Renal cortical epithelial cell (primary cell): ENCODE measurements at regions not wholly inside any gene's neighbourhood (a gene's known extent, or its start where the extent isn't known, plus 50 kb on each side); places are given as distances from the start of the nearest gene placed in this dataset.
"Not testable (repeated sequence)": the region's sequence is repeated elsewhere in the genome, so short reads cannot be mapped to it uniquely, and the experiment has no call there.

Source experiments
- DNase-seq: peaks from one replicate; pipeline ENCODE4 v3.0.0-alpha.2; 2011; ENCODE audit warnings: low read depth

DNA sequence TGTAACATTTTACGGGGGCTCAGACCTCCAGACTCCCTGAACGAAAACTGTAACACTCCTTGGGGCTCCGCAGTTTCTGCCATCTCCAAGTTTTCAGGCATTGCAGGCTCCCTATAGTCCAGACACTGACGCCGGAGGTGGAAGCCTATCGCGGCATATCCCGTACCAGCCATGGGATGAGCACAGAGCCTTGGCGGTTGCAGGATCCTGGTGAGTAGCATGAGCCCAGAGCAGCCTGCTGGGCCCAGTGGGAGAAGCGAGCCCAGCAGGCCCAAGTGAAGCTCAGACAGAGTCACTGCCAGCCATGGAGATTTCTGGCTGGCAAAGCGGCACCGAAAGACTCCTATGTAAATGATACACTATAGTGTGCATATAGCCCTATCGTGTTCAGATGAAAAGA is 446.8 kb downstream of the COL11A1 start:
- no peak for DNase-seq

- not testable (repeated sequence) for DNase-seq
Measured at GRCh38 chr1:102659876-102660483, 448.3 kb downstream of the COL11A1 start.

DNA sequence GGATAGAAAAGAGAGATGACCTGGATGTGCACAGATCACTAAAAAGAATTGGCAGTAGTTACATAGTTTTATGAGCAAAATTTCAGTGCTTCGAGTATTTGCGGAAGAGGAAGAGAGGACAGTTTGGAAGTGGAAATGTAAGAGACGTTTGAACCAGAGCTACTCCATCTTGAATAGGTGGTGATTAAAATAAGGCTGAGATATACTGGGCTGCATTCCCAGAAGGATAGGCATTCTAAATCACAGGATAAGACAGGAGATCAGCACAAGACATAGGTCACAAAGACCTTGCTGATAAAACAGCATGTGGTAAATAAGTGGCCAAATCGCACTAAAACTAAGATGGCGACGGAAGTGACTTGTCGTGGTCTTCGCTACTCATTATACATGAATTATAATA is 453.3 kb downstream of the COL11A1 start:
- DNase-seq, result no peak

DNA sequence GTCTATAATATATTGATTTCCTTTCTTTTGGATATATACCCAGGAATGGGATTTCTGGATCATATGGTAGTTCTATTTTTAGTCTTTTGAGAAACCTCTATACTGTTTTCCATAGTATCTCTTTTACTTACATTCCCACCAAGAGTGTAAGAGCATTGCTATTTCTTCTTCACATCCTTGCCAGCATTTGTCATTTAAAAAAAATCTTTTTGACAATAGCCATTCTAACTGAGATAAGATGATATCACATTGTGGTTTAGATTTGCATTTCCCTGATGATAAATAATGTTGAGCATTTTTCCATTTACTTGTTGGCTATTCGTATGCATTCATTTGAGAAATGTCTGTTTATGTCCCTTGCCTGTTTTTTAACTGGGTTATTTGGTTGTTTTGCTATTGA is 467.4 kb downstream of the COL11A1 start:
- no peak for DNase-seq

DNA sequence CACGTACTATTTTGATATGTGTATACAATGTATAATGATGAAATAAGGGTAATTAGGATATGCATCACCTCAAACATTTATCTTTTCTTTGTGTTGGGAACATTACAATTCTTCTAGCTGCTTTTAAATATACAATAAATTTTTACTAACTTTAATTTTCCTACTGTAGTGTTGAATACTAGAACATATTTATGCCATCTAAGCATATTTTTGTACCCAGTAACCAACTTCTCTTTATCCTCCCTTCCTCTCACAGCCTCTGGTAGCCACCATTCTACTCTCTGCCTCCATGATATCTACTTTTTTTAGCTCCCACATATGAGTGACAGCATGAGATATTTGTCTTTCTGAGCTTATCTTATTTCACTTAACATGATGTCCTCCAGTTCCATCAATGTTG is 468.0 kb downstream of the COL11A1 start:
- DNase-seq, result no peak

DNA sequence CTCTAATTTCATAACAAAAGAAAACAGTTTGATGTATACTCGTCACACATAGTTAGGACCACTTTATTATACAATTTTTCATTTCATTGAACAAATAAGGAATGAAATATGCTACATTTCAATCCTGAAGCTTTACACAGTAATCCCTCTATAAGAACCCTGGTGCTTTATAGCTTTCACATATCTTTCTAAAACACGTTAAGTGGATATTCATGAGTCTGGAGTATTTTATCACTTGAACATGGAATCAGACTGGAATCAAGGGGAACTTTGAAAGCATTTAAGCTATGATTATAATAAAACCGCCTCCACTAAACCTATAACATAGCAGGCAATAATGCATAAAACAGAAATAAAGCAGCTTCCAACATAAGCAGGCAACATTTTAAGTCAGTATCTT is 476.6 kb downstream of the COL11A1 start:
- DNase-seq, result no peak

- DNase-seq, result no peak
Measured at GRCh38 chr1:102630041-102630440, 478.3 kb downstream of the COL11A1 start.

DNA sequence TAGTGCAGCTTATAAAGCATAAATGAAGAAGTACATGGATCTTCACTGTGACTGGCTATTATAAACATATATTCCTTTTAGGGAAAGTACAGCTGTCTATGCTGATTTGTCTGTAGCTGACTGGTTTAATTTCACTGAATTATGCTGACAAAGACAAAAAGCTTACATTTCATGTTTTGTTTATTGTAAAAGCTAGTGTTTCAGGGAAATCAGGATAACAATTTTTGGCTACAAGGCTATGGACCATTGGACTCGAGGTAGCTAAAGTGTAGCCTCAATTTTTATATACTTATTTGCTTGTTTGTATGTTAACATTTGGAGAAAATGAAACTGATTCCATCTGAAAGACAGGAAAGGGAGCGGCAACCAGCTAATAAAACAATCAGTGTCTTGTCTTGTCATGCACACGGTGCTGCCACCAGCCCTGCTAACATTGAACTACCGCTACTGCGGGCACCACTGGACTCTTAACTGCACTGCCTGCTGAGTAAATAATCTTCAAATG is 480.2 kb downstream of the COL11A1 start:
- DNase-seq, result no peak

GRCh38 chr1:102627145-102627544 is 481.2 kb downstream of the COL11A1 start:
- no peak for DNase-seq

- no peak for DNase-seq
Measured at GRCh38 chr1:102615896-102616295, 492.4 kb downstream of the COL11A1 start.

GRCh38 chr1:102595106-102595505 is 513.2 kb downstream of the COL11A1 start:
- no peak for DNase-seq

GRCh38 chr1:102593276-102593675 is 515.0 kb downstream of the COL11A1 start:
- peak; percentile 13 for DNase-seq

DNA sequence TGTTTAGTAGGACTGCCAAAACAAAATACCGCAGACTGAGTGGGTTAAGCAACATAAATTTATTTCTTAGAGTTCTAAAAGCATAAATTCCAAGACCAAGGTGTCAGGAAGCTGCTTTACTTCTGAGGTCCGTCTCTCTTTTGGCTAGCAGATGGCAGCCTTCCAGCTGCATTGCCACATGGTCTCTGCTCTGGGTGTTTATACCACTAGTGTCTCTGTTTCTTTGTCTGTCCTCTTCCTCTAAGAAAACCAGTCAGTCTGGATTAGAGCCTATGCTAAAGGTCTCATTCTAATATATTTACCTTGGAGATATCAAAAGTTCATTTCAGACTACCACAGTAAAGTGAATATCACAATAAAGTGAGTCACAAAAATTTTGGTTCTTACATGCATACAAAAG is 519.8 kb downstream of the COL11A1 start:
- no peak for DNase-seq

GRCh38 chr1:102586022-102586421 is 522.3 kb downstream of the COL11A1 start:
- no peak for DNase-seq

GRCh38 chr1:102580806-102581205 is 527.5 kb downstream of the COL11A1 start:
- no peak for DNase-seq

GRCh38 chr1:102578804-102579203 is 529.5 kb downstream of the COL11A1 start:
- no peak for DNase-seq

DNA sequence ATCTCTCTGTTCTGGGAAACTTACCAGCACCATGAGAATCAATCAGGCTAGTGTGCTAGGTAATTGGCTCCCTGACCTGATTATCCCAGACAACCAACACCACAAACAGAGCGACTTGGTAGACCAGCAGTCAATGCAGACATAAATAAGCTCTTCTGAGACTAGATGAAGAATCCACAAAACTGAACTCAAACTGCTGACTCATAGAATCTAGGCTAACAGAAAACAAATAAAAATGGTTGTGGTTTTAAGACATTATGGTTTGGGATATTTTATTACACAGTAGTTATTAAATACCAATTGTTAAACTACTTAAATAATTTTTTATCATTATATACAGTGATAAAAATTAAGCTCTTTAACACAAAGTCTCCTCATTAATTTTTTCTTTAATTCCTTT is 535.7 kb downstream of the COL11A1 start:
- DNase-seq, result no peak

DNA sequence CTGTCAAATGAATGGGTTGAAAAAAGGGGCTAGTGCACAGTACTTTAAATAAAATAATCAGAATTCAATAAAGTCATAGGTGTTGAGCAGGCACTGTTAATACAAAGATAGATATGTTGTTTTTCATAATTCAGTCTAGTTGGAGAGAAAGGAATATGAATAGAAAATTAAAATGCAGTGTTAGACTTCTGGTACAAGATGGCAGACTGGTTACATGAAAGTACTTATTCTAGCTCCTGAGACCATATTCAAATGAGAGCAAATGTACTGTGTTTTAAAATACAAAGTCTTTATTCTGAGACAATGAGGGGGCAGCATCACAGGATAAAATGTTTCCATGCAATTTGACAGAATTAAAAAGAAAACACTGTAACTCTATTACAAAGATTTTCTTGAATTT is 542.1 kb downstream of the COL11A1 start:
- DNase-seq, result no peak

DNA sequence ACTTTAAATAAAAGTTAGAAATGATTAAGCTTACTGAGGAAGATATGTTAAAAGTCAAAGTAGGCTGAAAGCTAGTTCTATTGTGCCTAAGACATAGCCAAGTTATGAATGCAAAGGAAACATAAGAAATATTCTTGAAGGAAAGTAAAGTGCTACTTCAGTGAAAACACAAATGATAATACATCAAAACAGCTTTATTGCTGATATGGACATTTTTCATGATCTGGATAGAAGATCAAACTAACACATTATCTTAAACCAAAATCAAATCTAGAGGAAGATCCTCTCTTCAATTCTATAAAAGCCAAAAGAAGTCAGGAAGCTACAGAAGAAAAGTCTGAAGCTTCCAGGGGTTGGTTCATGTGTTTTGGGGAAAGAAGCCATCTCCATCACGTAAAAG is 545.9 kb downstream of the COL11A1 start:
- DNase-seq, result no peak

GRCh38 chr1:102550729-102551384 is 554.1 kb upstream of the OLFM3 start:
- DNase-seq, result no peak

DNA sequence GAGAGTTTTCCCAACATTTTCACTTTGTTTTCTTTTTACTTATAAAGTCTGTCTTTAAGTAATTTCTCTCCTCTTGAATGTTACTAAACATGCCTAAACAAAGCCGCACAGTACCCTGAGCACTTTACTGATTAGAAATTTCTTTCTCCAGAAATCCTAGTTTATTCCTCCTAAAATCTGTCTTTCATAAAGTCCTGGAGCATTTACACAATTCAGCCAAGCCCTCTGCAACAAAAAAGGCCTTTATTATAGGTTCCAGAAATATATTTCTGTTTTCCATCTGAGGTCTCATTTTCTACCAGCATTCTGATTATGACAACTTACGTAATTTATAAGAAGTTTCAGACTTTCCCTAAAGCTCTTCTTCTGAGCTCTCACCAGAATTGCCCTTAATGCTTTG is 549.5 kb upstream of the OLFM3 start:
- no peak for DNase-seq

DNA sequence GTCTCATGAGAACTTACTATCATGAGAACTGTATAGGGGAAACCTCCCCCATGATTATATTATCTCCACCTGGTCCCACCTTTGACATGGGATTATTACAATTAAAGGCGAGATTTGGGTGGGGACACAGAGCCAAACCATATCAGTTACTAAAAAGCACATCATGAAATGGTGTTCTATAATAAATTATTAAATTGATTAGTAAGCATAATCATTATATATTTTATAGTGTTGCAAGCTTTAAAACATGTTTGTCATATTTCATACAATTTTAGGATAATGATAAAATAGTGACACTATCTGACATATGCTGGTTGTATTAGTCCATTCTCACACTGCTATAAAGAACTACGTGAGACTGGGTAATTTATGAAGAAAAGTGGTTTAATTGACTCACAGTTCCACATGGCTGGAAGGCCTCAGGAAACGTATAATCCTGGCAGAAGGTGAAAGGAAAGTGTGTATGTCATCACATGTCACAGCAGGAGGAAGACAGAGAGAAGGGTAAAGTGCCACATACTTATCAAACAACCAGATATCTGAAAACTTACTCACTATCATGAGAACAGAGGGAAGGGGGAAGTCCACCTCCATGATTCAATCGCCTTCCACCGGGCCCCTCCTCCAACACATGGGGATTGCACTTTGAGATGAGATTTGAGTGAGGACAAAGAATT is 539.2 kb upstream of the OLFM3 start:
- DNase-seq, result no peak

- no peak for DNase-seq
Measured at GRCh38 chr1:102531036-102531435, 534.3 kb upstream of the OLFM3 start.
